ENCODE measurements at regions not wholly inside any gene's neighbourhood (a gene's known extent, or its start where the extent isn't known, plus 50 kb on each side); places are given as distances from the start of the nearest gene placed in this dataset.
"Not testable (repeated sequence)": the region's sequence is repeated elsewhere in the genome, so short reads cannot be mapped to it uniquely, and the experiment has no call there.

DNA sequence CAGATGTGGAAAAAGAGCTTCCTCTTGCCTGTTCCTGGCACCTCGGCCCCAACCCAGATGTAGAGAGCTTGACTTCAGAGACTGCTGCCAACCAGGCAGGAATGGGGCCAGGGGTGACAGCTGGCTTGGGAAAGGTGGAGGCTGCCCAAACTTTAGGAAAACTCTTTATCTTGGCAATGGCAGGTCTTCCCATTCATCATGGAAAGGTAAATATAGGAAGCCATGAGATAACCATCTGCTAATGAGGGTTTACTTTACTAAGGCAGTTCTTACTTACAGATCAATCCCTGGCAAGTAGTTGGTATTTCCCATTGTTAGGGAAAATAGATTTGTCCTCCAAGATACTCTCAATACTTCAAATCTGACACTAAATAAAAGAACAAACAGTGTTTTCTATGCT, 143.1 kb upstream of the NUDT4 start:
- no TSS peak for BruUV-seq (replicated peaks)
- TF ChIP-seq EZH2phosphoT487 (IDR thresholded peaks at IDR 0.05; ENCODE audit: borderline replicate concordance, low read length) (no peak), EZH2 (IDR thresholded peaks at IDR 0.05; ENCODE audit: low read length, unreplicated experiment) (no peak), CTCF (conservative IDR thresholded peaks at IDR 0.05; ENCODE audit: low read depth, low read length) (no peak)
- Histone ChIP-seq H2AFZ (ENCODE audit: low read length) (no peak overlapping the region), H3K27me3 (ENCODE audit: low read length) (no peaks in the 10 kb centered on the region), H3K9ac (ENCODE audit: low read length) (no peak overlapping the region), H3K9me2 (replicated peaks; ENCODE audit: low read length) (no peaks in the 10 kb centered on the region), H3K36me3 (ENCODE audit: low read depth, low read length) (peaks cover 4% of the 10 kb centered on the region; the same call in 1 of the 2 replicates), H3K4me3 (ENCODE audit: low read length) (no peak overlapping the region), H3K79me2 (ENCODE audit: low read length) (no peaks in the 10 kb centered on the region), H3F3A (ENCODE audit: low read length, unreplicated experiment) (no peaks in the 10 kb centered on the region), H4K20me1 (ENCODE audit: low read length) (no peaks in the 10 kb centered on the region), H3K4me2 (ENCODE audit: low read length) (0 out of 2 replicates have a peak overlapping the region, but pooled peaks have one; percentile 0), H3K9me3 (ENCODE audit: low read length) (no peaks in the 10 kb centered on the region), H3K4me1 (ENCODE audit: insufficient read depth, low read length) (peaks cover 18% of the 10 kb centered on the region), H3K27ac (ENCODE audit: low read length) (peak overlapping the region; percentile 69)
- DNase-seq (peak; percentile 58), ATAC-seq (peak; percentile 73)
- ChIA-PET POLR2A (ENCODE audit: unreplicated experiment) (no interaction called here), CTCF (no interaction called here)
- intact Hi-C loops (cut with micrococcal nuclease), result no loop called here

GRCh38 chr12:93235881-93236280, 141.8 kb upstream of the NUDT4 start:
- no TSS peak for BruUV-seq (replicated peaks)
- Histone ChIP-seq H3K27ac (ENCODE audit: low read length) (no peak overlapping the region), H3K36me3 (ENCODE audit: low read depth, low read length) (peaks cover 4% of the 10 kb centered on the region; the same call in 1 of the 2 replicates), H3K27me3 (ENCODE audit: low read length) (no peaks in the 10 kb centered on the region), H3F3A (ENCODE audit: low read length, unreplicated experiment) (no peaks in the 10 kb centered on the region), H3K9me3 (ENCODE audit: low read length) (no peaks in the 10 kb centered on the region), H3K4me1 (ENCODE audit: insufficient read depth, low read length) (peaks cover 8% of the 10 kb centered on the region), H3K9ac (ENCODE audit: low read length) (no peak overlapping the region), H3K4me2 (ENCODE audit: low read length) (no peak overlapping the region), H4K20me1 (ENCODE audit: low read length) (no peaks in the 10 kb centered on the region), H3K4me3 (ENCODE audit: low read length) (no peak overlapping the region), H2AFZ (ENCODE audit: low read length) (no peak overlapping the region), H3K79me2 (ENCODE audit: low read length) (no peaks in the 10 kb centered on the region), H3K9me2 (replicated peaks; ENCODE audit: low read length) (no peaks in the 10 kb centered on the region)
- DNase-seq (no peak), ATAC-seq (no peak)
- ChIA-PET CTCF (interaction anchor here (0.7 kb wide), 1 partner anchor 98 kb away, joined by 3 read pairs; no protein-coding TSS in a partner anchor), POLR2A (ENCODE audit: unreplicated experiment) (no interaction called here)
- intact Hi-C loops (cut with micrococcal nuclease), result no loop called here
- TF ChIP-seq CTCF (conservative IDR thresholded peaks at IDR 0.05; ENCODE audit: low read depth, low read length) (no peak), EZH2 (IDR thresholded peaks at IDR 0.05; ENCODE audit: low read length, unreplicated experiment) (no peak), EZH2phosphoT487 (IDR thresholded peaks at IDR 0.05; ENCODE audit: borderline replicate concordance, low read length) (no peak)

- no peak overlapping the region for H3K4me3 ChIP-seq (ENCODE audit: low read length)
- no peak overlapping the region for H3K4me2 ChIP-seq (ENCODE audit: low read length)
- H3F3A ChIP-seq (ENCODE audit: low read length, unreplicated experiment), result no peaks in the 10 kb centered on the region
- ChIA-PET POLR2A (ENCODE audit: unreplicated experiment) (no interaction called here), CTCF (no interaction called here)
- no peak for TF ChIP-seq CTCF (conservative IDR thresholded peaks at IDR 0.05; ENCODE audit: low read depth, low read length)
- no peak for TF ChIP-seq EZH2 (IDR thresholded peaks at IDR 0.05; ENCODE audit: low read length, unreplicated experiment)
- TF ChIP-seq EZH2phosphoT487 (IDR thresholded peaks at IDR 0.05; ENCODE audit: borderline replicate concordance, low read length), result no peak
- H3K27me3 ChIP-seq (ENCODE audit: low read length), result no peaks in the 10 kb centered on the region
- H3K36me3 ChIP-seq (ENCODE audit: low read depth, low read length), result peaks cover 4% of the 10 kb centered on the region; the same call in 1 of the 2 replicates
- DNase-seq (no peak), ATAC-seq (no peak)
- intact Hi-C loops (cut with micrococcal nuclease), result no loop called here
- no peak overlapping the region for H3K27ac ChIP-seq (ENCODE audit: low read length)
- BruUV-seq (replicated peaks), result no TSS peak
- no peak overlapping the region for H3K9ac ChIP-seq (ENCODE audit: low read length)
- peaks cover 8% of the 10 kb centered on the region for H3K4me1 ChIP-seq (ENCODE audit: insufficient read depth, low read length)
- H2AFZ ChIP-seq (ENCODE audit: low read length), result no peak overlapping the region
- no peaks in the 10 kb centered on the region for H3K9me3 ChIP-seq (ENCODE audit: low read length)
- H3K9me2 ChIP-seq (replicated peaks; ENCODE audit: low read length), result no peaks in the 10 kb centered on the region
- H4K20me1 ChIP-seq (ENCODE audit: low read length), result no peaks in the 10 kb centered on the region
- no peaks in the 10 kb centered on the region for H3K79me2 ChIP-seq (ENCODE audit: low read length)
These were observed 140.3 kb upstream of the NUDT4 start for GRCh38 chr12:93237235-93237915.

- intact Hi-C loops (cut with micrococcal nuclease); BruUV-seq (replicated peaks); DNase-seq: not testable (repeated sequence)
These were observed 139.0 kb upstream of the NUDT4 start for GRCh38 chr12:93238512-93239262.

More at GRCh38 chr12:93238512-93239262, 139.0 kb upstream of the NUDT4 start:
- CTCF ChIA-PET; H3K36me3 ChIP-seq (ENCODE audit: low read depth, low read length); H3K4me3 ChIP-seq (ENCODE audit: low read length); H3K9me2 ChIP-seq (replicated peaks; ENCODE audit: low read length); H3F3A ChIP-seq (ENCODE audit: low read length, unreplicated experiment); H4K20me1 ChIP-seq (ENCODE audit: low read length); H3K4me1 ChIP-seq (ENCODE audit: insufficient read depth, low read length); POLR2A ChIA-PET (ENCODE audit: unreplicated experiment); ATAC-seq; H3K27me3 ChIP-seq (ENCODE audit: low read length); H3K79me2 ChIP-seq (ENCODE audit: low read length); H2AFZ ChIP-seq (ENCODE audit: low read length); H3K27ac ChIP-seq (ENCODE audit: low read length); H3K9me3 ChIP-seq (ENCODE audit: low read length); H3K4me2 ChIP-seq (ENCODE audit: low read length); H3K9ac ChIP-seq (ENCODE audit: low read length): not testable (repeated sequence)

Data from PC-3 (cell line).